CD14-positive monocyte (primary cell): ENCODE measurements at regions not wholly inside any gene's neighbourhood (a gene's known extent, or its start where the extent isn't known, plus 50 kb on each side); places are given as distances from the start of the nearest gene placed in this dataset. TPM values are rescaled to one million over a fixed set of nuclear protein-coding genes. Genes with fewer than 3 reads are reported as not detected.

Source experiments
- DNase-seq, 3 donors: peaks; one replicate each; pipeline ENCODE4 v3.0.0-alpha.2; 2011 to 2022
- H2AFZ ChIP-seq: 2 replicates; pipeline ENCODE4 v1.6.0; 2012; ENCODE audit warnings: mild to moderate bottlenecking, low read depth, low read length, inconsistent platforms; ENCODE audit not compliant: insufficient read depth, poor library complexity, severe bottlenecking
- H3K27ac ChIP-seq, 2 donors: 1 replicate in 1 of 2; 2 replicates in 1 of 2; pipeline ENCODE4 v1.5.1; 2012 to 2013; ENCODE audit warnings: low read length in 2 of 2, control low read depth in 1 of 2, inconsistent platforms in 1 of 2, low read depth in 1 of 2, mild to moderate bottlenecking in 1 of 2
- H3K27me3 ChIP-seq, 2 donors: one replicate each; pipeline versions ENCODE4 v1.6.0 to v1.6.1; 2011 to 2013; ENCODE audit warnings: low read length in 2 of 2; ENCODE audit not compliant: control insufficient read depth in 2 of 2, insufficient read depth in 2 of 2
- H3K36me3 ChIP-seq, 2 donors: replicated peaks in 1 of 2; 1 replicate in 1 of 2; 2 replicates in 1 of 2; pipeline versions ENCODE4 v1.5.1 to v1.6.1; 2012 to 2013; ENCODE audit warnings: low read length in 2 of 2, control low read depth in 1 of 2, inconsistent platforms in 1 of 2, mild to moderate bottlenecking in 1 of 2; ENCODE audit not compliant: insufficient read depth in 2 of 2, control insufficient read depth in 1 of 2
- H3K4me1 ChIP-seq, 2 donors: 1 replicate in 1 of 2; 2 replicates in 1 of 2; pipeline versions ENCODE4 v1.5.1 to v1.6.1; 2012 to 2013; ENCODE audit warnings: low read length in 2 of 2, control low read depth in 1 of 2, inconsistent platforms in 1 of 2, mild to moderate bottlenecking in 1 of 2, moderate library complexity in 1 of 2; ENCODE audit not compliant: insufficient read depth in 2 of 2, control insufficient read depth in 1 of 2
- H3K4me2 ChIP-seq: replicated peaks from 2 replicates; pipeline ENCODE3; 2012; ENCODE audit warnings: low read length, moderate library complexity, mild to moderate bottlenecking; ENCODE audit not compliant: poor library complexity, severe bottlenecking; ENCODE audit errors: extremely low read depth
- H3K4me3 ChIP-seq, 3 experiments: fragments of 200-600 bp in 1 of 3; sonication (generic) in 1 of 3; replicated peaks in 1 of 3; 1 replicate in 2 of 3; 2 replicates in 1 of 3; pipeline ENCODE4 v1.5.1; 2011 to 2013; ENCODE audit warnings: low read length in 3 of 3, mild to moderate bottlenecking in 3 of 3, control low read depth in 2 of 3, low read depth in 2 of 3, inconsistent platforms in 1 of 3, moderate library complexity in 1 of 3
- H3K79me2 ChIP-seq: 2 replicates; pipeline ENCODE4 v1.6.0; 2012; ENCODE audit warnings: mild to moderate bottlenecking, control low read depth, inconsistent platforms, low read length, moderate library complexity; ENCODE audit not compliant: insufficient read depth
- H3K9ac ChIP-seq: 2 replicates; pipeline ENCODE4 v1.6.0; 2017; ENCODE audit warnings: low read length, mild to moderate bottlenecking; ENCODE audit not compliant: insufficient read depth, poor library complexity, severe bottlenecking
- H3K9me3 ChIP-seq, 2 donors: replicated peaks in 1 of 2; 1 replicate in 1 of 2; 2 replicates in 1 of 2; pipeline versions ENCODE4 v1.5.1 to v1.6.1; 2012 to 2013; ENCODE audit warnings: low read length in 2 of 2, control low read depth in 1 of 2; ENCODE audit not compliant: control insufficient read depth in 1 of 2, insufficient read depth in 1 of 2
- H4K20me1 ChIP-seq: 2 replicates; pipeline ENCODE4 v1.6.0; 2012; ENCODE audit warnings: mild to moderate bottlenecking, low read length, control low read depth, moderate library complexity; ENCODE audit not compliant: insufficient read depth
- H3K27ac Mint-ChIP-seq, 7 donors: one replicate each; pipeline ENCODE4 v1.8.0; 2020; ENCODE audit warnings: mild to moderate bottlenecking in 7 of 7, mixed read lengths in 7 of 7, moderate library complexity in 6 of 7, inconsistent platforms in 2 of 7
- H3K27me3 Mint-ChIP-seq, 3 donors: one replicate each; pipeline ENCODE4 v1.8.0; 2021 to 2022; ENCODE audit warnings: low read depth in 3 of 3, mild to moderate bottlenecking in 3 of 3, mixed read lengths in 3 of 3, moderate library complexity in 3 of 3, inconsistent platforms in 1 of 3
- H3K36me3 Mint-ChIP-seq, 2 donors: one replicate each; pipeline ENCODE4 v1.8.0; 2020; ENCODE audit warnings: mixed read lengths in 2 of 2, inconsistent platforms in 1 of 2, mild to moderate bottlenecking in 1 of 2
- H3K4me1 Mint-ChIP-seq: one replicate; pipeline ENCODE4 v1.8.0; 2020; ENCODE audit warnings: mild to moderate bottlenecking, mixed read lengths
- H3K4me3 Mint-ChIP-seq, 2 donors: one replicate each; pipeline ENCODE4 v1.8.0; 2020; ENCODE audit warnings: mild to moderate bottlenecking in 2 of 2, mixed read lengths in 2 of 2, moderate library complexity in 1 of 2
- H3K9me3 Mint-ChIP-seq, 7 donors: one replicate each; pipeline ENCODE4 v1.8.0; 2020 to 2022; ENCODE audit warnings: mixed read lengths in 7 of 7, mild to moderate bottlenecking in 6 of 7, moderate library complexity in 6 of 7, inconsistent platforms in 2 of 7
- WGBS: methylation state at CpG from one replicate; pipeline ENCODE4 v1.1.5; 2013; ENCODE audit warnings: missing lambda C conversion rate; ENCODE audit not compliant: insufficient coverage; 5-methylcytosine and 5-hydroxymethylcytosine counted together
- intact Hi-C, 2 donors: fragments of 100-400 bp; cut with micrococcal nuclease; formaldehyde crosslinking; loops; one replicate each; pipeline versions ENCODE4 v1.15.0 to v1.15.1; 2023
- small RNA-seq: library from RNA; depleted of rRNA; stranded (forward); fragments of <200 nt; gene quantifications from one replicate; pipeline ENCODE3, GENCODE V24; 2012; ENCODE audit warnings: low read depth; ENCODE audit not compliant: insufficient read length
- TF ChIP-seq, protein P1 (sequence below): fragments of 200-600 bp; IDR thresholded peaks from one replicate; pipeline ENCODE4 v1.8.0; 2022; ENCODE audit warnings: antibody characterized with exemption, mild to moderate bottlenecking

DNA sequence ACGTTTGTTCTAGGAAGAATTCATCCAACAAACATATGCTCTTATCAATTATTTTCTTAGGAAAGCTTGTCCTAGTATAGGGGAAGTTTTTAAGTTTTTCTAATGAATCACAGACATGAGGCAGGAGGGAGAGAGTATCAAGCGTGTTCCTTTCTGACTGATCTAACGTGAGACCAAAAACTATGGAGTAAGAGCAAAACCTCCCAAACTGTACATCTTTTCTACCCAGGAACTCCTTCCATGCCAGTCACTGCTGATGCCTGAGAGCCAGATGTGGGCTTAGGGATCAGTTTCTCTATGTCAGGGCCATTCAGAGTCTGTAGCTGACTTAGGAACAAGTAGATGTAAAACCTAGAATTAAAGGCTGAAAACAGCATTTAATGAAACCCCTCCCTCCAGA lies 51.7 kb upstream of the NFIB start:
- H3K9me3 Mint-ChIP-seq: peaks cover 0 to 4% (median 2%) of the 10 kb centered on the region in 7 donors

More for the DNA sequence above, 51.7 kb upstream of the NFIB start:
- TF ChIP-seq, protein P1, sequence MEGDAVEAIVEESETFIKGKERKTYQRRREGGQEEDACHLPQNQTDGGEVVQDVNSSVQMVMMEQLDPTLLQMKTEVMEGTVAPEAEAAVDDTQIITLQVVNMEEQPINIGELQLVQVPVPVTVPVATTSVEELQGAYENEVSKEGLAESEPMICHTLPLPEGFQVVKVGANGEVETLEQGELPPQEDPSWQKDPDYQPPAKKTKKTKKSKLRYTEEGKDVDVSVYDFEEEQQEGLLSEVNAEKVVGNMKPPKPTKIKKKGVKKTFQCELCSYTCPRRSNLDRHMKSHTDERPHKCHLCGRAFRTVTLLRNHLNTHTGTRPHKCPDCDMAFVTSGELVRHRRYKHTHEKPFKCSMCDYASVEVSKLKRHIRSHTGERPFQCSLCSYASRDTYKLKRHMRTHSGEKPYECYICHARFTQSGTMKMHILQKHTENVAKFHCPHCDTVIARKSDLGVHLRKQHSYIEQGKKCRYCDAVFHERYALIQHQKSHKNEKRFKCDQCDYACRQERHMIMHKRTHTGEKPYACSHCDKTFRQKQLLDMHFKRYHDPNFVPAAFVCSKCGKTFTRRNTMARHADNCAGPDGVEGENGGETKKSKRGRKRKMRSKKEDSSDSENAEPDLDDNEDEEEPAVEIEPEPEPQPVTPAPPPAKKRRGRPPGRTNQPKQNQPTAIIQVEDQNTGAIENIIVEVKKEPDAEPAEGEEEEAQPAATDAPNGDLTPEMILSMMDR: no peak
- Histone ChIP-seq H3K79me2 (no peaks in the 10 kb centered on the region), H3K4me3 (no peak overlapping the region), H3K9ac (no peak overlapping the region), H4K20me1 (no peaks in the 10 kb centered on the region), H3K27ac (no peak overlapping the region), H3K27me3 (peaks cover 0 to 12% of the 10 kb centered on the region in 2 donors), H3K9me3 (no peaks in the 10 kb centered on the region), H3K36me3 (no peaks in the 10 kb centered on the region), H3K4me1 (no peaks in the 10 kb centered on the region), H2AFZ (no peak overlapping the region), H3K4me2 (no peak overlapping the region)
- no peak overlapping the region for H3K4me3 Mint-ChIP-seq
- no peak overlapping the region for H3K27ac Mint-ChIP-seq
- H3K27me3 Mint-ChIP-seq: peaks cover 6 to 13% (median 8%) of the 10 kb centered on the region in 3 donors
- no CpG with 5 or more reads among the region's 3 CpGs for WGBS
- DNase-seq: no peak
- no peaks in the 10 kb centered on the region for H3K4me1 Mint-ChIP-seq
- intact Hi-C loops: no loop called here
- H3K36me3 Mint-ChIP-seq: no peaks in the 10 kb centered on the region

Small RNAs in the stretch of these regions (small RNA-seq; reads per million reads assigned to genes)
- gene AL159169.1: not detected
